DMS 273 treated with DMSO at 0.1 percent for 48 hours (cell line): ENCODE measurements at regions not wholly inside any gene's neighbourhood (a gene's known extent, or its start where the extent isn't known, plus 50 kb on each side); places are given as distances from the start of the nearest gene placed in this dataset.

Source experiments
- DNase-seq: peaks from one replicate; lab custom pipeline; 2025; lab: John Stamatoyannopoulos, UW

GRCh38 chr2:103734911-103735310 lies 973.1 kb downstream of the TMEM182 start:
- no peak for DNase-seq

- no peak for DNase-seq
Observed at GRCh38 chr2:103738108-103738507, 976.3 kb downstream of the TMEM182 start.

GRCh38 chr2:103738606-103739005 lies 976.8 kb downstream of the TMEM182 start:
- DNase-seq, result no peak

GRCh38 chr2:103739186-103739585 lies 977.4 kb downstream of the TMEM182 start:
- no peak for DNase-seq

- no peak for DNase-seq
Observed at GRCh38 chr2:103739921-103740320, 978.1 kb downstream of the TMEM182 start.

- DNase-seq, result no peak
Observed at GRCh38 chr2:103740631-103741030, 978.8 kb downstream of the TMEM182 start.

GRCh38 chr2:103743195-103743594 lies 981.4 kb downstream of the TMEM182 start:
- no peak for DNase-seq

- DNase-seq, result no peak
Observed at GRCh38 chr2:103754530-103754929, 992.7 kb downstream of the TMEM182 start.

GRCh38 chr2:103773884-103774283 lies 1012.1 kb downstream of the TMEM182 start:
- DNase-seq, result no peak

- DNase-seq, result no peak
Observed at GRCh38 chr2:103780088-103780702, 1018.4 kb downstream of the TMEM182 start.

GRCh38 chr2:103781313-103781712 lies 1019.5 kb downstream of the TMEM182 start:
- no peak for DNase-seq

GRCh38 chr2:103784261-103784660 lies 1022.4 kb downstream of the TMEM182 start:
- DNase-seq, result no peak

- DNase-seq, result no peak
Observed at GRCh38 chr2:103785432-103785831, 1023.6 kb downstream of the TMEM182 start.

- DNase-seq, result no peak
Observed at GRCh38 chr2:103785956-103786355, 1024.1 kb downstream of the TMEM182 start.

- DNase-seq, result no peak
Observed at GRCh38 chr2:103788389-103788788, 1026.6 kb downstream of the TMEM182 start.

- no peak for DNase-seq
Observed at GRCh38 chr2:103788951-103789350, 1027.1 kb downstream of the TMEM182 start.

GRCh38 chr2:103789381-103790095 lies 1027.7 kb downstream of the TMEM182 start:
- DNase-seq, result peak; percentile 48

- no peak for DNase-seq
Observed at GRCh38 chr2:103792042-103792441, 1030.2 kb downstream of the TMEM182 start.

GRCh38 chr2:103798291-103798690 lies 1036.5 kb downstream of the TMEM182 start:
- no peak for DNase-seq

GRCh38 chr2:103804013-103804412 lies 1042.2 kb downstream of the TMEM182 start:
- no peak for DNase-seq

GRCh38 chr2:103805746-103806145 lies 1043.9 kb downstream of the TMEM182 start:
- DNase-seq, result no peak

- DNase-seq, result no peak
Observed at GRCh38 chr2:103808814-103809213, 1045.1 kb upstream of the POU3F3 start.

- no peak for DNase-seq
Observed at GRCh38 chr2:103809415-103809814, 1044.5 kb upstream of the POU3F3 start.

GRCh38 chr2:103809941-103810441 lies 1043.9 kb upstream of the POU3F3 start:
- DNase-seq, result no peak
